Activated CD4-positive, alpha-beta T cell treated with anti-CD3 and anti-CD28 coated beads for 24 hours (primary cell): ENCODE measurements at regions not wholly inside any gene's neighbourhood (a gene's known extent, or its start where the extent isn't known, plus 50 kb on each side); places are given as distances from the start of the nearest gene placed in this dataset.
"Not testable (repeated sequence)": the region's sequence is repeated elsewhere in the genome, so short reads cannot be mapped to it uniquely, and the experiment has no call there.

Source experiments
- DNase-seq, 2 donors: peaks; one replicate each; pipeline ENCODE4 v3.0.0-alpha.2; 2020; ENCODE audit warnings: low read depth in 2 of 2

DNA sequence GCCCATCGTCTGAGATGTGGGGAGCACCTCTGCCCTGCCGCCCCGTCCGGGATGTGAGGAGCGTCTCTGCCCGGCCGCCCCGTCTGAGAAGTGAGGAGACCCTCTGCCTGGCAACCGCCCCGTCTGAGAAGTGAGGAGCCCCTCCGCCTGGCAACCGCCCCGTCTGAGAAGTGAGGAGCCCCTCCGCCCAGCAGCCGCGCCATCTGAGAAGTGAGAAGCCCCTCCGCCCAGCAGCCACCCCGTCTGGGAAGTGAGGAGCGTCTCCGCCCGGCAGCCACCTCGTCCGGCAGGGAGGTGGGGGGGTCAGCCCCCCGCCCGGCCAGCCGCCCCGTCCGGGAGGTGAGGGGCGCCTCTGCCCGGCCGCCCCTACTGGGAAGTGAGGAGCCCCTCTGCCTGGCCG is 267.2 kb downstream of the MEF2C start:
- DNase-seq: not testable (repeated sequence)

- DNase-seq: no peak
Measured at GRCh38 chr5:88613051-88613450, 269.9 kb downstream of the MEF2C start.

DNA sequence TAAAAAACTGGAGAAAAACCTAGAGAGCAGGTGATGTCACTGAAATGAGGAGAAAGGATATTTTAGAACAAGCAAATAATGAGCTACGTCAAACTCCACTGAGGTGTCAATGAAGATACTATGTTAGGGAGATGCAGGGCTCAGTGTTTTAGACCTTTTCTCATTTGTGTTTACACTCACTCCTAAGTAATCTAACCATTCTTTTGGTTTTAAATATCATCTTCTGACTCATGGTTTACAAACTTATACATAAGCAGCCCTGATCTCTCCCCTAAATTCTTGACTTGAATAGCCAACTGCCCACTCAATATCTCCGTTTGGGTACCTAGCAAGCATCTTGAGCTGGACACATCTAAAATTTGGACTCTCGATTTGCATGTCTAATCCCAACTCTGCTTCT is 272.4 kb downstream of the MEF2C start:
- no peak for DNase-seq

DNA sequence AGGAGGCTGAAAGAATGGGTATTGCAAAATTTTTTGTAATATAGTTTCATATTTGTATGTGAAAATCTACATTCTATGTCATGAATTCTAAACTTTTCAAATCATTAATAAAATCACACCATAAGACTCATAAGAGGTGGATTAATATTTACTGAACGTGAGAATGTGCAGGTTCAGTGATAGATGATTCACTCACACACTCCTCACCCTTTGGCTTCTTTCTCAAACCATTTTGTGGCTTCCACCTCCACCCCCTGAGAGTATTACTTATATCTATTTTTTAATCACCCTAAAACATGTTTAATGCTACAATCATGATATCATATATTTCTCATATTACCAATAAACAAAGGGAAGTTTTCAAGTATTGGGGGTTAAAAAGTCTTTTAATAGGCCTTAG is 275.5 kb downstream of the MEF2C start:
- DNase-seq: no peak

GRCh38 chr5:88606626-88607025 is 276.4 kb downstream of the MEF2C start:
- DNase-seq: no peak

DNA sequence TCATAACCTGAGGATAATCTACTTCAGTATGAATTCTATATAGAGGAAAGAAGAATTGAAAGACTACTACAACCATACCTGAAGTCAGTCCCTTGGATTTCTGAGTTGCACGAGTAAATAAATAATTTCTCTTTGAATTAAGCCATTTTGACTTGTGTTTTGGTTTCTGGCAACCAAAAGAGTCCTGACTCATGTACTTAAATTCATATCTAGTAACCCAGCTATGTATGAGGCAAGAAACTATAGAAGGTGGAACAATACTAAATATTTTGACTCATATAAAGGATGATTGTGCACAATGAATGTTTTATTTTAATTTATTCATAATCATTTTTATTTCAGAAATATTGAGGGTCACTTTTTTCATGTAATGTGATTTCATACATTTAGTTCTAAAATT is 276.8 kb downstream of the MEF2C start:
- DNase-seq: no peak

DNA sequence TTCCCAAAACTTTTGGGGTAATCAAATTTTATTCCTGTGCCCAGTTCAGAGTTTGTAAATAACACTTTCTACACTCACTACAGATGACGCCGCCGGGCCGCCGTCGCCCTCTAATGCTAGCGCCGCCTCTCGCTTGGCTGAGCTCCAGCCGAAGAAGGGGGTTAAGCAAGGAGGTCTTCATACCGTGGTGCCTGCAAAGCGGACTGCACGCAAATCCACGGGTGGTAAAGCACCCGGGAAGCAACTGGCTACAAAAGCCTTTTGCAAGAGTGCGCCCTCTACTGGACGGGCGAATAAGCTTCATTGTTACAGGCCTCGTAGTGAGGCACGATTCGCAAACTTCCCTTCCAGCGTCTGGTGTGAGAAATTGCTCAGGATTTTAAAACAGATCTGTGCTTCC is 280.4 kb downstream of the MEF2C start:
- peak in 1 of 2 donors; percentile 6 for DNase-seq

- DNase-seq: no peak
Measured at GRCh38 chr5:88594441-88594840, 288.5 kb downstream of the MEF2C start.

DNA sequence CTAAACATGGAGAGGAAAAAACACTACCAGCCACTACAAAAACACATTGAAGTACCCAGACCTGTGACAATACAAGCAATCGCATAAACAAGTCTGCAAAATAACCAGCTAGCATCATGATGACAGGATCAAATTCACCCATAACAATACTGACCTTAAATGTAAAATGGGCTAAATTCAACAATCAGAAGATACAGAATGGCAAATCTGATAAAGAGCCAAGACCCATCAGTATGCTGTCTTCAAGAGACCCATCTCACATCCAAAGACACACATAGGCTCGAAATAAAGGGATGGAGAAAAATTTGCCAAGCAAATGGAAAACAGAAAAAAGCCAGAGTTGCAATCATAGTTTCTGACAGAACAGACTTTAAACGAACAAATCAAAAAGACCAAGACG is 294.4 kb downstream of the MEF2C start:
- DNase-seq: no peak

GRCh38 chr5:88583471-88583870 is 299.5 kb downstream of the MEF2C start:
- DNase-seq: no peak

DNA sequence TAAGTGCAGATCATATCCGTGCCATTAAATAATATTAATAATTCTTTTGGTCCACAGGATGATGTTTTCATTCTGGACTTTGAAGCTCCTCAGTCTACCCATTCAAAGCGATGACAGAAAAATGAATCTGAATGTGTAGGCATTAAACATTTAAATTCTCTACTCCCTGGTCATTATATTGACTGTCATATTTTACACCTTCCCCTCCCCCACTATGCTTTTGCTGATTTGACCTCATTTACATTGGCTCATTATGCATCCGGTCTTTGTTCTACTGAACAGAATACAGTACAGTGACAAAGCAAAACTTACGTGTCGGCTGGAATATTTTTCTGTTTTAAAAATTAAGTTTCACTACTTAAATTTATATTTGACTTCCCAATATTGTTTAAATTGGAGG is 289.7 kb upstream of the TMEM161B start:
- no peak for DNase-seq

DNA sequence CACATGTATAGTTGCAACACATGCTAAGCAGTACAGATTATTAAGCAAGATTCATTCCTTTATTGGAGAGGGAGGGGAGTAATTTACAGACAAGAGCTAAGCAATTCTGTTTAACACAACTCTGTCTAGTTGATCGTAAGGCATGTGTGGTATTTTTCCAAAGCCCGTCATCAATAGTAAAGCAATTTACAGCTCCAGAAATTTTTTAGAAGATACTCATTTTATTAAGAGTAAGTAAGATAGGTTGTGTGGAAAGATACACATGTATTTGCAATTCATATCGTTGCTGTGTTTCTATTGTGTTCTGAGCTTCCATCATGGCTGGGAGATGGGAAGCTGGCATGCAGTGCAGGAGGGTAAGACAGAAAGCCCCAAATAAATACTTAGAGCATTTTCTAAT is 289.2 kb upstream of the TMEM161B start:
- no peak for DNase-seq

GRCh38 chr5:88557131-88557530 is 288.5 kb upstream of the TMEM161B start:
- DNase-seq: no peak

DNA sequence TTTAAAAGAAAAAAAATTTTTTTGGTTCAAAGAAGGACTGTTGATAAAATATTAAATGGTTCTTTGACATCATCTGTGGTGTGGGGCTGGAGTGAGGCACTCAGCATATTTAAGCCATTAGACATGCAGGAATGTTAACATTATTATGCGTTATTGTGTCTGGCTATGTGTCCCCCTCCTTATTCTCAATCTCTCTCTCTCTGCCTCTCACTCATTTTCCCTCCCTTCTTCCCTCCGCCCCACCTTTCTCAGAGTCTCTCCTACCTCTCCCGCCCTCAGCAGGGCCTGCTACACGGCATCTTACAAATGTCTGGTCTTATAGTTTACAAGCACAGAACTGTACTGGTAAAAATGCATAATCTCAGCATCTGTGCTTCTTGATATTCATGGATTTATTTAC is 287.8 kb upstream of the TMEM161B start:
- DNase-seq: no peak

- DNase-seq: no peak
Measured at GRCh38 chr5:88555674-88556073, 287.0 kb upstream of the TMEM161B start.

DNA sequence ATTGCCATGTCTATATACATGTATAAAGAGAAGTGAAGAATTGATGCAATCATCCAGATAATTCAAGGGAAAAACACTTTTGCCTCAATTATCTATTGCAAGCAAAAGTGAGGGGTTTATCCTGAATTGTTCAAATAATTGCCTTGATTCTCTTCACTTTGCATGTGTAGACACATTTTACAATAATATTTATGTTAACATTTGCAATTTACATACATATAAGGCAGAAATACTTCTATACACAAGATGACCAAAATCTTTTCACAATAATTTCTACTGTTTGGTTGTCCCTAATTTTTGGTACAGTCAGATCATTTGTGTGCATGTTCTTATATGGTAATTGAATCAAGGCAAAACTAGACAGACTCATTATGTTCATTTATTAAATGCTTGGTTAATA is 285.3 kb upstream of the TMEM161B start:
- no peak for DNase-seq

DNA sequence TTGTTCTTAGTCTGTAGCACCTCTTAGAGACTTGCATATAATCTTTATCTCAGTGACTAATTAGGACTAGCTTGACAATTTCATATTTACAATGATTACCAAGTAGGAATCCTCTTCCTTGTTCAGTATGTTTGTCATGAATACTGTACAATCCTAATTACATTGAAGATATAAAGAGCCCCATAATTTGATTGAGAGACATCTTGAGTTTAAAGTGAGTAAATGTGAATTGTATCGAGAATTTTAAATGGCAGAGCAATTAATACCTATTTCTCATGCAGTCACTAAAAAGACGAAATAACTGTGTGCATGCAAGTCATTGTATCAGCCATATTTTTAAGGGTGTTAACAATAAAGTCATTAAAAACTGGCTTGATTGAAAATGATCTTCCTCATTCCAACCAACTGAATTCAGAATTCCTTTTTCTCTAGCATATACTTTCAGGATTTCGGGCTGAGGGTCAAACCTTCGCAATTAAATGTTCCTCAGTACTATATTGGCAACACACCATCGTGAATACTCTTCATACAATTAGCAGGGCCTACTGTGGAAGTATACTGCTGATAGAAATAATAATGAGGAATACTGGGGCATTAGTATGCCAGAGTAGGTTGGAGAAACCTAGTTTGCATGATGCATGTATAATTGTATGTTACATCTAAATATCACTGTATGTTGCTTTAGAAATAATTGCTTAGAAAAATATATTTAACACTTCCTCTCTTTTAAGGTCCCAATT is 284.7 kb upstream of the TMEM161B start:
- no peak for DNase-seq

- DNase-seq: no peak
Measured at GRCh38 chr5:88552426-88552825, 283.8 kb upstream of the TMEM161B start.

GRCh38 chr5:88551724-88552345 is 283.2 kb upstream of the TMEM161B start:
- no peak for DNase-seq

GRCh38 chr5:88550736-88551135 is 282.1 kb upstream of the TMEM161B start:
- no peak for DNase-seq

DNA sequence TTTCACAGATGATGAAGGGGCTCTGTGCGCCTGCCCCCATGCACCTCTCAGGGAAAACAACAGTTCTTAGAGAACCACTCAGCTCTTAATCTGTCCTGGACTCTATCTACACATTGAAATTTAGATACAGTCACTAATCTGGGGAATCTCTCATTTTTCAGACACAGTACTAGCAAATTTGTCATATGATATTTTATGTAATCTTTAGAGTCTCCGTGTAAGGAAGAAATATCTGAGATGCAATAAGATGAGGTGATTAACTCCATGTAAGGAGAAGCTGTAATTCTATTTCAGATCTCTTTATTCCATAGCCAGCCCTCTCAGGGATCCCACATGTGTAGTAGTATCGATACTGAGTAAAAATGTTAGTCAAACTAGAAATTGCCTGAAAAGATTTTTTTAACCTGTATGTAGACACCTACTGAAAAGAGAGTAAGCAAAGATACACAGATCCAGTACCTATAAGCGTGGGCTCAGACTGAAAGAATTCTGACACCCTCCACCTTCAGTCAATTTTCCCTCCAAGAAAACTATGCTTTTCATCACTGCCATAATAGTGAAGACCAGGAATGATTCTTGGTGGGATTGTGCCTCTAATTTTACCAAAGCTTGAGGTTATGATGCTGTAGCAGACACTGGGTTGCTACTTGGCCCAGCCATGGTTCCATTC is 279.6 kb upstream of the TMEM161B start:
- DNase-seq: no peak

DNA sequence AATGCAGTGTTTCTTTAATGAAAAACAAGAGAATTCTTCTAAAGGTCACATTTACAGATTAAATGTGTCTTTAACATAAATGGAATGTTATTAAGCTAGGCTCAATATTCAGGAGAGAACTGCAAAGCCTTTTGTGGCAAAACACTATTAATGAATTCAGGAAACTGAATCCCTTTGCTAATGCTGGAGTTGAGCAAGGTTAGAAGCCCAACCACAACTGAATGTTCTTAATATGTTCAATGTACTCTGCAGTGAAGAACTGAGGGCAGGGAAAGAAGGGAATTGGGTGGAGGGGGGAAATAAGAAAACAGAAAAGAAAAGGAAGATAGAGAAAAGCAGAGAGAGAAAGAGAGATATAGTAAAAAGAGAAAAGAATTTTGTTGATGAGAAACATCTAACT is 276.7 kb upstream of the TMEM161B start:
- no peak for DNase-seq

DNA sequence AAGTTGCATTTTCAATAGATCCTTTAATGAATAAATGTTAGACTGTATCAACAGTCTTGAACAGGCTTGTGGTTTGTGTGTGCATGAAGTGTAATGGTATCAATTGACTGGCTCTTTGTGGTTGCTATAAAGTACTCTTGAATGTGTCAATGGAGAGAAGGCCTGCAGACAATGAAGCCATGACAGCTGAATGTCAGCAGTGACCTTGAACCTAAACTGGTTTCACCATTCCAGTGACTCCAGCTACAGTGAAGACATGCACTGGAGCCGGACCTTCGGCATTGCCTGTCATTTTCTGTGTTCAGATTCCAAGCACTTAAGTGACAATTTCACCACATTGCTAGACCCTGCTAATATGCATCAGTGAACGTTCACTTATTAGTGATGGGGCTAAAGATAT is 276.0 kb upstream of the TMEM161B start:
- DNase-seq: no peak
